Lung (tissue), 11 donors: ENCODE measurements at regions not wholly inside any gene's neighbourhood (a gene's known extent, or its start where the extent isn't known, plus 50 kb on each side); places are given as distances from the start of the nearest gene placed in this dataset.
A peak's percentile ranks its signal among the peaks of the same experiment; 100 is the strongest.

Source experiments
- ATAC-seq: fragments of 200-7000 bp; cut with Tn5 transposase; one replicate; pipeline ENCODE4 v1.9.1; 2020; ENCODE audit warnings: moderate number of reproducible peaks; ENCODE audit not compliant: insufficient read depth, low FRiP score
- DNase-seq, 3 donors: peaks; one replicate each; pipeline ENCODE4 v3.0.0-alpha.2; 2013 to 2017
- H3K27ac ChIP-seq, 2 donors: one replicate each; pipeline ENCODE4 v1.5.1; 2013; ENCODE audit warnings: mild to moderate bottlenecking in 2 of 2, moderate library complexity in 2 of 2, control low read depth in 1 of 2, inconsistent platforms in 1 of 2, low read depth in 1 of 2, low read length in 1 of 2
- H3K27me3 ChIP-seq, 3 donors: one replicate each; pipeline ENCODE4 v1.5.1; 2013; ENCODE audit warnings: low read length in 2 of 3; ENCODE audit not compliant: control insufficient read depth in 3 of 3, insufficient read depth in 3 of 3
- H3K36me3 ChIP-seq, 4 donors: one replicate each; pipeline ENCODE4 v1.5.1; 2013; ENCODE audit warnings: low read length in 4 of 4, mild to moderate bottlenecking in 1 of 4, moderate library complexity in 1 of 4; ENCODE audit not compliant: control insufficient read depth in 4 of 4, insufficient read depth in 4 of 4
- H3K4me1 ChIP-seq, 5 donors: one replicate each; pipeline ENCODE4 v1.5.1; 2013; ENCODE audit warnings: low read length in 5 of 5, mild to moderate bottlenecking in 2 of 5, moderate library complexity in 1 of 5; ENCODE audit not compliant: control insufficient read depth in 5 of 5, insufficient read depth in 5 of 5
- H3K4me3 ChIP-seq: one replicate; pipeline ENCODE4 v1.5.1; 2013; ENCODE audit warnings: mild to moderate bottlenecking, control low read depth, moderate library complexity
- H3K9ac ChIP-seq, 2 donors: one replicate each; pipeline ENCODE4 v1.5.1; 2013; ENCODE audit warnings: low read length in 2 of 2, control low read depth in 1 of 2; ENCODE audit not compliant: insufficient read depth in 1 of 2
- H3K9me3 ChIP-seq, 4 donors: one replicate each; pipeline ENCODE4 v1.5.1; 2013; ENCODE audit warnings: low read length in 3 of 4, mild to moderate bottlenecking in 1 of 4, moderate library complexity in 1 of 4; ENCODE audit not compliant: control insufficient read depth in 4 of 4, insufficient read depth in 3 of 4
- WGBS, 2 donors: extraction: QIAGEN DNeasy Blood & Tissue Kit; methylation state at CpG; one replicate each; pipeline ENCODE4 v1.1.7; 2013; 5-methylcytosine and 5-hydroxymethylcytosine counted together
- TF ChIP-seq, protein P1 (sequence below): IDR thresholded peaks from 2 replicates; pipeline ENCODE4 v1.5.1; 2012; ENCODE audit warnings: mild to moderate bottlenecking; ENCODE audit errors: control extremely low read depth, extremely low read depth
- donor health status: control.
- donor health status: control.
- donor health status: Bipolar disorder and iron deficiency.
- donor health status: healthy.
- donor health status: DM: yes; HTN: yes; CAD: no.

DNA sequence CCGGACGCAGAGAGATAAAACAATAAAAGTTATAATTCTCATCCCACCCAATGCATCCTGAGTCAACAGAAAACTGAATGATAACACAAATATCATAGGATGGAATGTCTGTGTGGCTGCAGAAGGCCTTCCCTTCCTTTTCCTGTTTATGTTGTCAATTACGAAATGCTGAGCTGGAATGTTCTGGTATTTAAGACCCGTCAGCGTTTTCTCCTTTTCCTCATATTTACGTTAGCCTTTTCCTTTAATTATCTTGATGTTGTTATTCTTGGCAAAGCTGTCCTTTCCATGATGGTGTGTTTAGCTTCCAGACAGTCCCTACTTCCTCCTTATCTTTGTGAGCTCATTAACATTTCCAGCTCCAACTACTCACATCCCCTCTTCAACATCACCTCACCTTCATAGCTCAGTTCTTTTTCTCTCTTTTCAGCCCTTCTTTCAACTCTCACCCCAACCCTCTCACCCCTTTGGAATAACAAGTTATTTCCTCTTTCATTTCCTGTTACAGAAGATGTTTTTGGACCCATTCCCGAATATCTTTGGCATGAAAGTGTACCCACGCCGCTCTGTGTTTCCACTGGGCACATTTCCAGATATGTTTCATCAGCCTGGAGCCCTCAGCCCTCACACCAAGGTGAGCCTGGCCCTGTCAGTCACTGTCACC, 221.6 kb downstream of the NR2F1-AS1 start:
- H3K9ac ChIP-seq = no peak overlapping the region
- TF ChIP-seq, protein P1, sequence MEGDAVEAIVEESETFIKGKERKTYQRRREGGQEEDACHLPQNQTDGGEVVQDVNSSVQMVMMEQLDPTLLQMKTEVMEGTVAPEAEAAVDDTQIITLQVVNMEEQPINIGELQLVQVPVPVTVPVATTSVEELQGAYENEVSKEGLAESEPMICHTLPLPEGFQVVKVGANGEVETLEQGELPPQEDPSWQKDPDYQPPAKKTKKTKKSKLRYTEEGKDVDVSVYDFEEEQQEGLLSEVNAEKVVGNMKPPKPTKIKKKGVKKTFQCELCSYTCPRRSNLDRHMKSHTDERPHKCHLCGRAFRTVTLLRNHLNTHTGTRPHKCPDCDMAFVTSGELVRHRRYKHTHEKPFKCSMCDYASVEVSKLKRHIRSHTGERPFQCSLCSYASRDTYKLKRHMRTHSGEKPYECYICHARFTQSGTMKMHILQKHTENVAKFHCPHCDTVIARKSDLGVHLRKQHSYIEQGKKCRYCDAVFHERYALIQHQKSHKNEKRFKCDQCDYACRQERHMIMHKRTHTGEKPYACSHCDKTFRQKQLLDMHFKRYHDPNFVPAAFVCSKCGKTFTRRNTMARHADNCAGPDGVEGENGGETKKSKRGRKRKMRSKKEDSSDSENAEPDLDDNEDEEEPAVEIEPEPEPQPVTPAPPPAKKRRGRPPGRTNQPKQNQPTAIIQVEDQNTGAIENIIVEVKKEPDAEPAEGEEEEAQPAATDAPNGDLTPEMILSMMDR = no peak
- no peaks in the 10 kb centered on the region for H3K27me3 ChIP-seq
- ATAC-seq (peak; percentile 47), DNase-seq (peak; percentile 67 to 97 (median 95))
- H3K4me1 ChIP-seq = peaks cover 0 to 23% (median 0%) of the 10 kb centered on the region in 5 donors
- H3K27ac ChIP-seq = peak overlapping the region in 1 of 2 donors; percentile 43
- WGBS, 2 donors = 37 to 43% methylated on average over 9 of the region's 9 CpGs
- no peaks in the 10 kb centered on the region for H3K9me3 ChIP-seq
- H3K36me3 ChIP-seq = no peaks in the 10 kb centered on the region
- no peak overlapping the region for H3K4me3 ChIP-seq

DNA sequence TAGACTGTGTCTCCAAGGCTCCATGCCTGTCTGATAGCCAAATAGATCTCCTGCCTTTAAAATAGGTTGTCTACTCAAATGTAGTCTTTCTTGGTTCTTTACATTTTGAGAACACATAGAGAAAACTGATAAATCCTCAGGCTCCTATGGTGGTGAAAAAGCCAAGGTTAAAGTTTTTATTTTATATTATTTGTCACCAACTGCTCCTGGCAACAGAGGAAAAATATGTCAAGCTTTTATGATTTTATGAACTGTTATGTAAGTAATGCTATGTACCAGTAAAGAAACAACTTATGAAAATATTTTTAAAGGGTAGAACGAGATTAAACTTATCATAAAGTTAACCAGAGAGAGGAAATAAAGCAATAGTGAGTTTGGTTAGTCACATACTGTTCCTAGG, 222.8 kb downstream of the NR2F1-AS1 start:
- WGBS, 2 donors = 72 to 74% methylated on average over 1 of the region's 1 CpG
- Histone ChIP-seq H3K27ac (no peak overlapping the region), H3K4me1 (peaks cover 0 to 23% (median 0%) of the 10 kb centered on the region in 5 donors), H3K9ac (no peak overlapping the region), H3K9me3 (no peaks in the 10 kb centered on the region), H3K36me3 (no peaks in the 10 kb centered on the region), H3K4me3 (no peak overlapping the region), H3K27me3 (no peaks in the 10 kb centered on the region)
- DNase-seq (peak in 2 of 3 donors; percentile 58 to 64), ATAC-seq (no peak)
- TF ChIP-seq, protein P1 = no peak

DNA sequence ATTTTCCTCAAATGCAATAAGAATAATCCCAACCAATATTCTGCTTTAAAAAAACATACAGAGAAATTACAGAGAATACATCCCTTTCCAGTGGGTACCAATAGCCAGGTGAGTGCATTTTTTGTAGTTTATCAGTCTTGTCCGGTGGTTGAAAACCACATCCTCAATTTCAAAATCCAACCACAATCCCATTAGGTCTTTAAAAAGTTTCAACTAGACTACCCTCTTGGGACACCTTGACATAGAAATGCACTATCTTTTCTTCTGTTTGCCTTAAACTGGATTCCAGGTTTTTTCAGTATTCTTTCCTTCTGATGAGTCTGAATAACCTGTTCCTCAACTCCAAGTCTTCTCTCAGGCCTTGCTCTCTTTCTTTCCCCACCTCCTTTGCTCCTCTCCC, 223.3 kb downstream of the NR2F1-AS1 start:
- no peak overlapping the region for H3K9ac ChIP-seq
- H3K27me3 ChIP-seq = no peaks in the 10 kb centered on the region
- H3K27ac ChIP-seq = no peak overlapping the region
- ATAC-seq (no peak), DNase-seq (no peak)
- TF ChIP-seq, protein P1 = no peak
- H3K36me3 ChIP-seq = no peaks in the 10 kb centered on the region
- peaks cover 0 to 23% (median 0%) of the 10 kb centered on the region in 5 donors for H3K4me1 ChIP-seq
- no peaks in the 10 kb centered on the region for H3K9me3 ChIP-seq
- H3K4me3 ChIP-seq = no peak overlapping the region
- 24 to 62% methylated on average over 1 of the region's 1 CpG for WGBS, 2 donors

DNA sequence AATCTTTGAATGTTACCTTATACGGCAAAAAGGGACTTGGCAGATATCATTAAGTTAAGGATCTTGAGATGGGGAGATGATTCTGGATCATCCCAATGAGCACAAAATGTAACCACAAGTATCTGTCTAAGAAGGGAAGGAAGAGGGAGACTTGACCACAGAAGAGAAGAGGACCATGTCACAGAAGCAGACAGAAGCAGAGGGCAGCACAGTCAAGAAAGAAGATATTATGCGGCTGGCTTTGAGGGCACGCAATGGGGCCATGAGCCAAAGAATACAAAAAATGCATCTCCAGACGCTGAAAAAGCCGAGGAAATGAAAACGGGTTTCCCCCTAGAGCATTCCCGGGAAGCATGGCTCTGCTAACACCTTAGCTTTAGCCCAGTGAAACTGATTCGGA, 225.3 kb downstream of the NR2F1-AS1 start:
- WGBS, 2 donors = 85 to 91% methylated on average over 8 of the region's 8 CpGs
- no peaks in the 10 kb centered on the region for H3K9me3 ChIP-seq
- H3K27me3 ChIP-seq = no peaks in the 10 kb centered on the region
- no peaks in the 10 kb centered on the region for H3K36me3 ChIP-seq
- TF ChIP-seq, protein P1 = no peak
- ATAC-seq (no peak), DNase-seq (no peak)
- no peak overlapping the region for H3K27ac ChIP-seq
- H3K4me3 ChIP-seq = no peak overlapping the region
- no peak overlapping the region for H3K9ac ChIP-seq
- peaks cover 0 to 23% (median 0%) of the 10 kb centered on the region in 5 donors for H3K4me1 ChIP-seq
